Ammon's horn (tissue), 1 donor: ENCODE measurements at regions not wholly inside any gene's neighbourhood (a gene's known extent, or its start where the extent isn't known, plus 50 kb on each side); places are given as distances from the start of the nearest gene placed in this dataset.

Source experiments
- DNase-seq: peaks from one replicate; pipeline ENCODE4 v3.0.0-alpha.2; 2016; ENCODE audit warnings: low spot score

GRCh38 chr4:10981576-10981975, 297.0 kb upstream of the CLNK start:
- DNase-seq: no peak

- no peak for DNase-seq
Measured at GRCh38 chr4:10981096-10981495, 296.5 kb upstream of the CLNK start.

- no peak for DNase-seq
Measured at GRCh38 chr4:10979032-10979431, 294.5 kb upstream of the CLNK start.

- DNase-seq: no peak
Measured at GRCh38 chr4:10977534-10977933, 293.0 kb upstream of the CLNK start.

GRCh38 chr4:10974371-10974770, 289.8 kb upstream of the CLNK start:
- DNase-seq: no peak

GRCh38 chr4:10973686-10974085, 289.1 kb upstream of the CLNK start:
- DNase-seq: no peak

- DNase-seq: no peak
Measured at GRCh38 chr4:10971800-10972401, 287.3 kb upstream of the CLNK start.

- DNase-seq: no peak
Measured at GRCh38 chr4:10965196-10965595, 280.6 kb upstream of the CLNK start.

GRCh38 chr4:10963958-10964703, 279.6 kb upstream of the CLNK start:
- DNase-seq: no peak

- no peak for DNase-seq
Measured at GRCh38 chr4:10963241-10963640, 278.7 kb upstream of the CLNK start.

GRCh38 chr4:10962246-10962645, 277.7 kb upstream of the CLNK start:
- DNase-seq: no peak

GRCh38 chr4:10960389-10960788, 275.8 kb upstream of the CLNK start:
- no peak for DNase-seq

GRCh38 chr4:10959586-10959985, 275.0 kb upstream of the CLNK start:
- DNase-seq: no peak

GRCh38 chr4:10958226-10958856, 273.8 kb upstream of the CLNK start:
- DNase-seq: no peak

- DNase-seq: no peak
Measured at GRCh38 chr4:10951306-10951705, 266.7 kb upstream of the CLNK start.

GRCh38 chr4:10949039-10949733, 264.6 kb upstream of the CLNK start:
- DNase-seq: no peak

GRCh38 chr4:10947898-10948297, 263.3 kb upstream of the CLNK start:
- no peak for DNase-seq

- DNase-seq: no peak
Measured at GRCh38 chr4:10944321-10944720, 259.8 kb upstream of the CLNK start.

GRCh38 chr4:10942156-10942555, 257.6 kb upstream of the CLNK start:
- no peak for DNase-seq

- DNase-seq: no peak
Measured at GRCh38 chr4:10929818-10930217, 245.2 kb upstream of the CLNK start.

- peak; percentile 3 for DNase-seq
Measured at GRCh38 chr4:10925996-10926395, 241.4 kb upstream of the CLNK start.

GRCh38 chr4:10924274-10924673, 239.7 kb upstream of the CLNK start:
- no peak for DNase-seq

GRCh38 chr4:10917566-10917965, 233.0 kb upstream of the CLNK start:
- DNase-seq: no peak
